HEK293 (cell line): ENCODE measurements at regions not wholly inside any gene's neighbourhood (a gene's known extent, or its start where the extent isn't known, plus 50 kb on each side); places are given as distances from the start of the nearest gene placed in this dataset.

Experiments
- CTCF ChIA-PET: fragments of 350-600 bp; formaldehyde crosslinking; extraction: SDS; loops from one replicate; lab custom pipeline; 2021; ENCODE audit warnings: antibody characterized with exemption; lab: Yijun Ruan, JAX
- POLR2A ChIA-PET: fragments of 300-600 bp; formaldehyde crosslinking; extraction: SDS; loops from one replicate; lab custom pipeline; 2020; ENCODE audit warnings: antibody characterized with exemption, inconsistent platforms; lab: Yijun Ruan, JAX
- H3K27ac ChIP-seq: fragments of 200-500 bp; sonication (Bioruptor generic); 2 replicates; pipeline ENCODE4 v1.5.1; 2014; ENCODE audit warnings: low read depth, low read length, control low read depth, inconsistent platforms; ENCODE audit errors: extremely low read depth
- H3K36me3 ChIP-seq, 2 experiments: fragments of 200-500 bp in 1 of 2; sonication (Bioruptor generic) in 1 of 2; 1 replicate in 1 of 2; 2 replicates in 1 of 2; pipeline ENCODE4 v1.5.1; 2014 to 2017; ENCODE audit warnings: inconsistent platforms in 2 of 2, low read length in 2 of 2; ENCODE audit not compliant: control insufficient read depth in 2 of 2, insufficient read depth in 1 of 2
- H3K4me1 ChIP-seq: fragments of 200-500 bp; sonication (Bioruptor generic); 2 replicates; pipeline ENCODE4 v1.5.1; 2014; ENCODE audit warnings: mild to moderate bottlenecking, low read length, inconsistent platforms; ENCODE audit not compliant: control insufficient read depth, insufficient read depth
- H3K4me3 ChIP-seq: 2 replicates; pipeline ENCODE4 v1.5.1; 2011; ENCODE audit warnings: low read depth, mild to moderate bottlenecking, control low read depth, low read length, moderate library complexity
- H3K9me3 ChIP-seq: fragments of 200-500 bp; sonication (Bioruptor generic); 2 replicates; pipeline ENCODE4 v1.5.1; 2014; ENCODE audit warnings: low read depth, low read length, inconsistent platforms; ENCODE audit not compliant: control insufficient read depth, insufficient read depth
- HOXD13 ChIP-seq: sonication (generic); formaldehyde crosslinking; IDR thresholded peaks from 2 replicates; pipeline ENCODE4 v1.8.0; 2022; ENCODE audit warnings: missing genetic modification reagents, borderline replicate concordance
- MYNN ChIP-seq: fragments of 450-650 bp; formaldehyde crosslinking; IDR thresholded peaks from 2 replicates; pipeline ENCODE4 v1.5.1; 2016; ENCODE audit warnings: missing biosample characterization, missing genetic modification characterization, borderline replicate concordance
- MZF1 ChIP-seq: fragments of 450-650 bp; formaldehyde crosslinking; IDR thresholded peaks from 2 replicates; pipeline ENCODE4 v1.5.1; 2017; ENCODE audit warnings: missing biosample characterization, missing genetic modification characterization, borderline replicate concordance
- OSR2 ChIP-seq: fragments of 450-650 bp; formaldehyde crosslinking; IDR thresholded peaks from 2 replicates; pipeline ENCODE4 v1.5.1; 2016; ENCODE audit warnings: missing biosample characterization, missing genetic modification characterization
- ZBTB7A ChIP-seq: fragments of 450-650 bp; formaldehyde crosslinking; IDR thresholded peaks from 2 replicates; pipeline ENCODE4 v1.5.1; 2016; ENCODE audit warnings: low read depth, missing biosample characterization, missing genetic modification characterization
- ZEB2 ChIP-seq: fragments of 450-650 bp; formaldehyde crosslinking; IDR thresholded peaks from 2 replicates; pipeline ENCODE4 v1.5.1; 2016; ENCODE audit warnings: missing biosample characterization, missing genetic modification characterization
- ZFP3 ChIP-seq: fragments of 450-650 bp; formaldehyde crosslinking; IDR thresholded peaks from 2 replicates; pipeline ENCODE4 v1.5.1; 2016; ENCODE audit warnings: low read depth, missing biosample characterization, missing genetic modification characterization
- ZFP37 ChIP-seq: fragments of 450-650 bp; formaldehyde crosslinking; IDR thresholded peaks from 2 replicates; pipeline ENCODE4 v1.5.1; 2016; ENCODE audit warnings: missing biosample characterization, missing genetic modification characterization
- ZNF24 ChIP-seq: fragments of 450-650 bp; formaldehyde crosslinking; IDR thresholded peaks from 2 replicates; pipeline ENCODE4 v1.5.1; 2016; ENCODE audit warnings: missing biosample characterization, missing genetic modification characterization
- ZNF362 ChIP-seq: fragments of 450-650 bp; formaldehyde crosslinking; IDR thresholded peaks from 2 replicates; pipeline ENCODE4 v1.5.1; 2016; ENCODE audit warnings: missing biosample characterization, missing genetic modification characterization
- ZNF391 ChIP-seq: fragments of 450-650 bp; formaldehyde crosslinking; IDR thresholded peaks from 2 replicates; pipeline ENCODE4 v1.5.1; 2016; ENCODE audit warnings: low read depth, missing biosample characterization, missing genetic modification characterization, borderline replicate concordance
- ZNF571 ChIP-seq: fragments of 450-650 bp; formaldehyde crosslinking; IDR thresholded peaks from 2 replicates; pipeline ENCODE4 v1.5.0; 2017; ENCODE audit warnings: missing biosample characterization, missing genetic modification characterization
- ZNF664 ChIP-seq: fragments of 450-650 bp; formaldehyde crosslinking; IDR thresholded peaks from 2 replicates; pipeline ENCODE4 v1.5.1; 2016; ENCODE audit warnings: missing biosample characterization, missing genetic modification characterization
- ZSCAN5A ChIP-seq: fragments of 450-650 bp; formaldehyde crosslinking; IDR thresholded peaks from 2 replicates; pipeline ENCODE4 v1.5.1; 2016; ENCODE audit warnings: missing biosample characterization, missing genetic modification characterization
- TF ChIP-seq, protein P1 (sequence below): fragments of 450-650 bp; formaldehyde crosslinking; IDR thresholded peaks from 2 replicates; pipeline ENCODE4 v1.5.1; 2016; ENCODE audit warnings: missing biosample characterization, missing genetic modification characterization, low read depth
- TF ChIP-seq, protein P2 (sequence below): fragments of 450-650 bp; formaldehyde crosslinking; IDR thresholded peaks from 2 replicates; pipeline ENCODE4 v1.5.0; 2017; ENCODE audit warnings: missing biosample characterization, missing genetic modification characterization, borderline replicate concordance
- TF ChIP-seq, protein P3 (sequence below): fragments of 450-650 bp; formaldehyde crosslinking; IDR thresholded peaks from 2 replicates; pipeline ENCODE4 v1.5.1; 2017; ENCODE audit warnings: missing biosample characterization, missing genetic modification characterization

- no peaks in the 10 kb centered on the region for H3K9me3 ChIP-seq
- TF ChIP-seq ZFP37 (tag by site-specific recombination) (no peak), ZNF664 (tag by site-specific recombination) (no peak), ZBTB7A (no peak), ZNF362 (tag by site-specific recombination) (no peak), ZNF391 (tag by site-specific recombination) (no peak), ZNF24 (tag by site-specific recombination) (no peak), ZSCAN5A (tag by site-specific recombination) (no peak), MZF1 (no peak), ZEB2 (tag by site-specific recombination) (no peak), ZFP3 (tag by site-specific recombination) (no peak), MYNN (tag by site-specific recombination) (no peak), ZNF571 (tag by site-specific recombination) (no peak), OSR2 (tag by site-specific recombination) (no peak), HOXD13 (CRISPR knock-in tag) (no peak)
- TF ChIP-seq, protein P1, sequence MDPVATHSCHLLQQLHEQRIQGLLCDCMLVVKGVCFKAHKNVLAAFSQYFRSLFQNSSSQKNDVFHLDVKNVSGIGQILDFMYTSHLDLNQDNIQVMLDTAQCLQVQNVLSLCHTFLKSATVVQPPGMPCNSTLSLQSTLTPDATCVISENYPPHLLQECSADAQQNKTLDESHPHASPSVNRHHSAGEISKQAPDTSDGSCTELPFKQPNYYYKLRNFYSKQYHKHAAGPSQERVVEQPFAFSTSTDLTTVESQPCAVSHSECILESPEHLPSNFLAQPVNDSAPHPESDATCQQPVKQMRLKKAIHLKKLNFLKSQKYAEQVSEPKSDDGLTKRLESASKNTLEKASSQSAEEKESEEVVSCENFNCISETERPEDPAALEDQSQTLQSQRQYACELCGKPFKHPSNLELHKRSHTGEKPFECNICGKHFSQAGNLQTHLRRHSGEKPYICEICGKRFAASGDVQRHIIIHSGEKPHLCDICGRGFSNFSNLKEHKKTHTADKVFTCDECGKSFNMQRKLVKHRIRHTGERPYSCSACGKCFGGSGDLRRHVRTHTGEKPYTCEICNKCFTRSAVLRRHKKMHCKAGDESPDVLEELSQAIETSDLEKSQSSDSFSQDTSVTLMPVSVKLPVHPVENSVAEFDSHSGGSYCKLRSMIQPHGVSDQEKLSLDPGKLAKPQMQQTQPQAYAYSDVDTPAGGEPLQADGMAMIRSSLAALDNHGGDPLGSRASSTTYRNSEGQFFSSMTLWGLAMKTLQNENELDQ, result no peak
- TF ChIP-seq, protein P2, sequence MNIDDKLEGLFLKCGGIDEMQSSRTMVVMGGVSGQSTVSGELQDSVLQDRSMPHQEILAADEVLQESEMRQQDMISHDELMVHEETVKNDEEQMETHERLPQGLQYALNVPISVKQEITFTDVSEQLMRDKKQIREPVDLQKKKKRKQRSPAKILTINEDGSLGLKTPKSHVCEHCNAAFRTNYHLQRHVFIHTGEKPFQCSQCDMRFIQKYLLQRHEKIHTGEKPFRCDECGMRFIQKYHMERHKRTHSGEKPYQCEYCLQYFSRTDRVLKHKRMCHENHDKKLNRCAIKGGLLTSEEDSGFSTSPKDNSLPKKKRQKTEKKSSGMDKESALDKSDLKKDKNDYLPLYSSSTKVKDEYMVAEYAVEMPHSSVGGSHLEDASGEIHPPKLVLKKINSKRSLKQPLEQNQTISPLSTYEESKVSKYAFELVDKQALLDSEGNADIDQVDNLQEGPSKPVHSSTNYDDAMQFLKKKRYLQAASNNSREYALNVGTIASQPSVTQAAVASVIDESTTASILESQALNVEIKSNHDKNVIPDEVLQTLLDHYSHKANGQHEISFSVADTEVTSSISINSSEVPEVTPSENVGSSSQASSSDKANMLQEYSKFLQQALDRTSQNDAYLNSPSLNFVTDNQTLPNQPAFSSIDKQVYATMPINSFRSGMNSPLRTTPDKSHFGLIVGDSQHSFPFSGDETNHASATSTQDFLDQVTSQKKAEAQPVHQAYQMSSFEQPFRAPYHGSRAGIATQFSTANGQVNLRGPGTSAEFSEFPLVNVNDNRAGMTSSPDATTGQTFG, result no peak
- TF ChIP-seq, protein P3, sequence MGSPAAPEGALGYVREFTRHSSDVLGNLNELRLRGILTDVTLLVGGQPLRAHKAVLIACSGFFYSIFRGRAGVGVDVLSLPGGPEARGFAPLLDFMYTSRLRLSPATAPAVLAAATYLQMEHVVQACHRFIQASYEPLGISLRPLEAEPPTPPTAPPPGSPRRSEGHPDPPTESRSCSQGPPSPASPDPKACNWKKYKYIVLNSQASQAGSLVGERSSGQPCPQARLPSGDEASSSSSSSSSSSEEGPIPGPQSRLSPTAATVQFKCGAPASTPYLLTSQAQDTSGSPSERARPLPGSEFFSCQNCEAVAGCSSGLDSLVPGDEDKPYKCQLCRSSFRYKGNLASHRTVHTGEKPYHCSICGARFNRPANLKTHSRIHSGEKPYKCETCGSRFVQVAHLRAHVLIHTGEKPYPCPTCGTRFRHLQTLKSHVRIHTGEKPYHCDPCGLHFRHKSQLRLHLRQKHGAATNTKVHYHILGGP (tag by site-specific recombination), result no peak
- TF ChIP-seq, all 188 proteins: peak for 0
- Histone ChIP-seq H3K36me3 (no peaks in the 10 kb centered on the region), H3K4me1 (no peaks in the 10 kb centered on the region; the same call in 1 of the 2 replicates), H3K27ac (no peak overlapping the region), H3K4me3 (no peak overlapping the region)
- POLR2A ChIA-PET, result no interaction called here
- CTCF ChIA-PET, result no interaction called here
Observed at GRCh38 chr1:55558515-55558914, 343.4 kb upstream of the USP24 start.
